Activated T-helper 2 cell treated with anti-CD3 and anti-CD28 coated beads, Interferon-gamma antibody, Interleukin-2, Interleukin-4, amounts not matched to agents 10 μg/mL and 5 μg/mL and 100 μg/mL, durations not matched to agents 14 hours and 24 hours and 36 hours (primary cell): ENCODE measurements at regions not wholly inside any gene's neighbourhood (a gene's known extent, or its start where the extent isn't known, plus 50 kb on each side); places are given as distances from the start of the nearest gene placed in this dataset.

Experiments
- DNase-seq: peaks from one replicate; pipeline ENCODE4 v3.0.0; 2021; ENCODE audit warnings: low spot score
- H3K27ac Mint-ChIP-seq: one replicate; pipeline ENCODE4 v1.8.0; 2021; ENCODE audit warnings: mixed read lengths
- H3K27me3 Mint-ChIP-seq: one replicate; pipeline ENCODE4 v1.8.0; 2021; ENCODE audit warnings: low read depth, mixed read lengths
- H3K36me3 Mint-ChIP-seq: one replicate; pipeline ENCODE4 v1.8.0; 2021; ENCODE audit warnings: low read depth, mixed read lengths
- H3K4me1 Mint-ChIP-seq: one replicate; pipeline ENCODE4 v1.8.0; 2021; ENCODE audit warnings: low read depth, mixed read lengths
- H3K4me3 Mint-ChIP-seq: one replicate; pipeline ENCODE4 v1.8.0; 2021; ENCODE audit warnings: low read depth, mild to moderate bottlenecking, moderate library complexity, mixed read lengths
- H3K9me3 Mint-ChIP-seq: one replicate; pipeline ENCODE4 v1.8.0; 2021; ENCODE audit warnings: mixed read lengths
- intact Hi-C: fragments of 100-400 bp; cut with micrococcal nuclease; formaldehyde crosslinking; loops from one replicate; pipeline ENCODE4 v1.15.1; 2023

DNA sequence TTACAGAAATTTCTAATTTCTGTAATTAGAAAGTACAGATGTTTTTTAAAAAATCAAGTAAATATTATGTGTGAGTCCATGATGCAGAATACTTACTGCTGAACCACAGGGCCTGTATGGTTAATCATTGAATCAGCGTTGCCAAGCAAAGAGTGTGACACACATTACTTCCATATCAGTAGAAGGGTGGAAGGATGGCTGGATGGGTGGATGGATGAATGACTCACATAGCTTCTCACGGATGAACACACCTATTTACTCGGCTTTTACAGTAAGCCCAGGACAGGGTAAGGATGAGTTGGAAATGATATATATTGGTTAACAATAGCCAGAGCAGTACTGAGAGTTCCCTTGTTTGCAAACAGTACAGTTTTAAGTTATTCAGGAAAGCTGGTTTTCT lies 495.9 kb upstream of the RBFOX1 start:
- no peaks in the 10 kb centered on the region for H3K4me1 Mint-ChIP-seq
- no peak for DNase-seq
- no peak overlapping the region for H3K4me3 Mint-ChIP-seq
- H3K36me3 Mint-ChIP-seq, result no peaks in the 10 kb centered on the region
- intact Hi-C loops, result no loop called here
- H3K9me3 Mint-ChIP-seq, result peaks cover 52% of the 10 kb centered on the region
- H3K27me3 Mint-ChIP-seq, result no peaks in the 10 kb centered on the region
- no peak overlapping the region for H3K27ac Mint-ChIP-seq

DNA sequence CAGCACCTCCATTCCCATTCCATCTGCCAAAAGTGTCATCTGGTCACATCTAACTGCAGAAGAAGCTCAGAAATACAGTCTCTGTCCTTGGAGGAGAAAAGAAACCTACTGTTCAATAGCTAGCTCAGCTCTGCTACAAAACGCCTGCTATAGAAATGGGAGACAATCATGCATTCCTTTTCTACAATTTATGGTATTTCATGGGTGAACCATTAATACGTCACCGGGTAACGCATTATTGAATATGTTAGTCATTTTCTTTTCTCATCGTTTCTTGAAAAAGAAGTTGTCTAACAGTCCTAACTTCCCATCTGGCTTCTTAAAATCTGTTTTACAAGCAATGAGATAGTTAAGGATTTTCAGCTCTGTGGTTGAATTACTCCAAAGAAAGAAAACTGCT lies 496.7 kb upstream of the RBFOX1 start:
- no peaks in the 10 kb centered on the region for H3K27me3 Mint-ChIP-seq
- intact Hi-C loops, result no loop called here
- H3K4me3 Mint-ChIP-seq, result no peak overlapping the region
- H3K9me3 Mint-ChIP-seq, result peaks cover 53% of the 10 kb centered on the region
- no peaks in the 10 kb centered on the region for H3K4me1 Mint-ChIP-seq
- H3K36me3 Mint-ChIP-seq, result no peaks in the 10 kb centered on the region
- DNase-seq, result no peak
- no peak overlapping the region for H3K27ac Mint-ChIP-seq

DNA sequence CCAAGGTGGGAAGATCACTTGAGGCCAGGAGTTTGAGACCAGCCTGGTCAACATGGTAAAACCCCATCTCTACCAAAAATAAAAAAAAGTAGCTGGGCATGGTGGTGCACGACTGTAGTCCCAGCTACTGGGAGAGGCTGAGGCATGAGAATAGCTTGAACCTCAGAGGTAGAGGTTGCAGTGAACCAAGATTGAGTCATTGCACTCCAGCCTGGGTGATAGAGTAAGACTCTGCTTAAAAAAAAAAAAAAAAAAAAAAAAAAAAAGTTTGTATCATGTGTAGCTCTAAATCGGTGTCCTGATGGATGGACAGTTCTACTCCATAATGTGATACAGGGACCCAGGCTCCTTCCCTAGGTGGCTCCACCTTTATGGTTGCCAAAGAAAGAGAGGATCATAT lies 497.1 kb upstream of the RBFOX1 start:
- intact Hi-C loops, result no loop called here
- peaks cover 57% of the 10 kb centered on the region for H3K9me3 Mint-ChIP-seq

DNA sequence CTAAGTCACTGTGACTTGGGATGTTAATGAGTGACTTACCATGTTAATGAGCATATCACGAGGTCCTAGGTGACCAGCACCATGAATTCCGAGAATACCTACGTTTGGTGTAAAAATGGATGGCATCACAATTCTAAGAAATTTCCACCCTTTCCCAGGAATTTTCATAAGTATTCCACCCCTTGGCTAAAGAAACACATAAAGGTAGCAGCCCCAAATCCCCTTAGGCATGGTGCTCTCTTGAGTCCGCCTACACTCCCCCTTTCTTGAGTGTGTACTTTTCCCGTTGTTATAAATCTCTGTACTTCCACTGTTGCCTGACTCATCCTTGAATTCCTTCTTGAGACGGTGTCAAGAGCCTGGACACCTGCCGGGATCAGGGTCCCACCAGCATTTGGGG lies 504.0 kb upstream of the RBFOX1 start:
- Mint-ChIP-seq H3K9me3 (peaks cover 63% of the 10 kb centered on the region), H3K4me3 (no peak overlapping the region), H3K27ac (no peak overlapping the region), H3K4me1 (no peaks in the 10 kb centered on the region), H3K27me3 (no peaks in the 10 kb centered on the region), H3K36me3 (no peaks in the 10 kb centered on the region)
- no peak for DNase-seq
- intact Hi-C loops, result no loop called here

More for the DNA sequence above, 497.1 kb upstream of the RBFOX1 start:
- Mint-ChIP-seq H3K27me3 (no peaks in the 10 kb centered on the region), H3K36me3 (no peaks in the 10 kb centered on the region), H3K4me3 (no peak overlapping the region), H3K27ac (no peak overlapping the region), H3K4me1 (no peaks in the 10 kb centered on the region)
- no peak for DNase-seq

DNA sequence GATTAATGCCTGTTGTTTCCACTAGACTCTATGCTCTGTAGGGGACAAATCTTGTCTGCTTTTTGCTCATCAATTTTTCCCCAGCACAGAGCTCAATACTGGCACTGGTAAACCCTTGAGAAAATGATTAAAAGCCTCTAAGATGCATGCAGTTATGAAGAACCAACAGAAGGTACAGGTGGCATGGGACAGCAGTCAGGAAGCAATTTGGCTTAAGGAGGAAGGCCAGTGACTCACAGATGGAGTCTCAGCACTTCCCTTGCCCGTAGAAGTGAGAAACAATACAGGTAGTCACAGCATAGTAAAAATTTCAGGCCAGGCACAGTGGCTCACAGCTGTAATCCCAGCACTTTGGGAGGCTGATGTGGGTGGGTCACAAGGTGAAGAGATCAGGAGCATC lies 504.7 kb upstream of the RBFOX1 start:
- Mint-ChIP-seq H3K27me3 (no peaks in the 10 kb centered on the region), H3K9me3 (peaks cover 63% of the 10 kb centered on the region), H3K4me1 (no peaks in the 10 kb centered on the region), H3K4me3 (no peak overlapping the region), H3K27ac (no peak overlapping the region), H3K36me3 (no peaks in the 10 kb centered on the region)
- intact Hi-C loops, result no loop called here
- no peak for DNase-seq

DNA sequence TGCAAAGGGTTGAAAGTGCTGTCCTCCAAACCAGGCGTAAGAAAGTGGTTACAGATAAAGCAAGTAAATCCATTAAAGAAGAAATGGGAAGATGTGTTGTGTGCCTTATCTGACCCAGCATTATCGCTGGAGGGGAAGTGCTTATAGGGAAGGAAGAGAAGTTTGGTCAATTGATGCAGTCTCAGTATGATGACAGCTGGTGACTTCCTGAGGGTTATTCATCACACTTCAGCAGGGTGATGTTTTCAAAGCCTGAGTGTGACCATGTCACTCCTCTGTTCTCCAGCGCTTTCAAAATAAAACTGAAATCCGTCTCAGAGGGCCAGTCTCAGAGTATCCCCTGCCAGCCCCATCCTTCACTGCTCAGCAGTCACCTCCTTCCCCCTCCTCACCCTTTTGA lies 505.4 kb upstream of the RBFOX1 start:
- H3K9me3 Mint-ChIP-seq, result peaks cover 60% of the 10 kb centered on the region
- intact Hi-C loops, result no loop called here
- DNase-seq, result no peak
- H3K36me3 Mint-ChIP-seq, result no peaks in the 10 kb centered on the region
- H3K4me3 Mint-ChIP-seq, result no peak overlapping the region
- no peaks in the 10 kb centered on the region for H3K4me1 Mint-ChIP-seq
- H3K27ac Mint-ChIP-seq, result no peak overlapping the region
- H3K27me3 Mint-ChIP-seq, result no peaks in the 10 kb centered on the region

DNA sequence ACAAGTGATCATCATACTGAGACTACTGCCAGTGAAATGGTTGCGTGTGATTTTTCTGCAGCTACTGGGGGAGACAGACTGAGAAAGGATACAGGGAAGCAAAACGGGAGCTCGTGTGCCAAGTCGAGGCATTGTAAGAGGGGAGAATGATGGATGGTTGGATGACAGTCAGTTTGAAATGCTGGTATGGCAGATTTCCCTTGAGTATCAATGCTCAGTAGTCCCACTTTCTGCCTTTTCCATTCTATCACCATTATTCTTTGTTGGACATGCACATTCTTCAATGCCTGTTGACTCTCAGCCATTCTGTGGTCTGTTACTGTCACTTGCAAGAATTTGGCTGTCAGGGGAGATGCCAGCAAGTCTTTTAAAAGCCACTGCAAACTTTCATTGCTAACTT lies 510.6 kb upstream of the RBFOX1 start:
- no peak overlapping the region for H3K4me3 Mint-ChIP-seq
- H3K27ac Mint-ChIP-seq, result no peak overlapping the region
- no peaks in the 10 kb centered on the region for H3K27me3 Mint-ChIP-seq
- no peak for DNase-seq
- intact Hi-C loops, result no loop called here
- no peaks in the 10 kb centered on the region for H3K4me1 Mint-ChIP-seq
- H3K9me3 Mint-ChIP-seq, result peaks cover 56% of the 10 kb centered on the region
- no peaks in the 10 kb centered on the region for H3K36me3 Mint-ChIP-seq

DNA sequence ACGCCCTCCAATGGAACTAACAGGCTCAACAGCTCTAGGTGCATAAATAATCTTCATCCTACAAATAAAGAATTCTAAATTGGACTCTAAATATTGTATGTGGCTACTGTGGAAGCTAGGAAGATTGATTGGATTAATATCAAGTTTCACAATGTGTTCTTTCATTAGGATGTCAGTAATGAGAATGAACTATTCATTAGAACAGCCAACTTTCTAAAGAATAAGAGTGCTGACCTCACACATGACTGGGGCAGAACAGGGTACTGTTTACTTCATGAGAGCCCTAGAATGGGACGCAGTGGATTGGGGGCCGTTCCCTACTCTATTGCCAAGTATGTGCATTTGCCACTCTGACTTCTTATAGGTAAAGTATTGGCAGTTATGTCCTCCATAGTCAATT lies 528.2 kb upstream of the RBFOX1 start:
- H3K36me3 Mint-ChIP-seq, result no peaks in the 10 kb centered on the region
- H3K4me3 Mint-ChIP-seq, result no peak overlapping the region
- H3K27ac Mint-ChIP-seq, result no peak overlapping the region
- H3K27me3 Mint-ChIP-seq, result no peaks in the 10 kb centered on the region
- intact Hi-C loops, result no loop called here
- no peak for DNase-seq
- H3K4me1 Mint-ChIP-seq, result no peaks in the 10 kb centered on the region
- peaks cover 46% of the 10 kb centered on the region for H3K9me3 Mint-ChIP-seq

DNA sequence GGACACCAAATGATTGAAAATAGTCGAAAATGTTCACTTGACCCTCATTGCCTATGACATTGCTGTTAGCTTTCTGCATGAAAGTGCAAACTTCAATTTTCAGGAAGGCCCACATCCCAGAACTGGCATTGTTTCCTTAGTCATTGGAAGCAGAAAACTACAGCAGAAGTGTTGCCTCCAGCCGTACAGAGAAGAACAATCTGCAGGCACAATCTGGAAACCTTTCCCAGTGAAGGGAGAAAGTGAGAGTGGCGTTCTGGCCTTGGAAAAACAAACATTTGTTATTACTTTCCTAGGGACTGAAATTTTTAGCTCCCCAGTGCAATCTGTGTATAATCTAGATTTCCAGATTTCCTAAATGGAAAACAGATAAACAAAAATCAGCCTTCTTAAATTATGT lies 529.5 kb upstream of the RBFOX1 start:
- intact Hi-C loops, result no loop called here

DNA sequence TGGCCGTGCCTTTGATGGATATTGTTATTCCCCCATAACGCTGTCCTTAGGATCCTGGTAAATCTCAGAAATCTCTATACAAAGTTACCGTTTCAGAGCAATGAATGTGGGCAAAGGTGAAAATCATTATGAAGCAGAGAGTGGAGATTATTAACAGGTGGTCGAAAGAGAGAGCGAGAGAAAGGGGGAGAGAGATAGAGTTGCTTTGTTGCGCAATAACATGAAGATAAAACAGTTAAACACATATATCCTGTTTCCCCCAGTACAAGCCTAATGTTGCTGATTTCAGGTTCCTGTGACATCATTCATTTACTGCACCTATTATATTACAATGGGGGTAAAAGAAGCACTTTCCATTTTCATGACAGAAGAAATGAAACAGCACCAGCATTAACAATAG lies 535.4 kb upstream of the RBFOX1 start:
- Mint-ChIP-seq H3K4me1 (no peaks in the 10 kb centered on the region), H3K9me3 (peaks cover 72% of the 10 kb centered on the region), H3K36me3 (no peaks in the 10 kb centered on the region), H3K4me3 (no peak overlapping the region), H3K27me3 (no peaks in the 10 kb centered on the region), H3K27ac (no peak overlapping the region)
- intact Hi-C loops, result no loop called here
- no peak for DNase-seq

More for the DNA sequence above, 529.5 kb upstream of the RBFOX1 start:
- H3K27me3 Mint-ChIP-seq, result no peaks in the 10 kb centered on the region
- DNase-seq, result no peak
- no peaks in the 10 kb centered on the region for H3K36me3 Mint-ChIP-seq
- no peak overlapping the region for H3K4me3 Mint-ChIP-seq
- H3K9me3 Mint-ChIP-seq, result peaks cover 56% of the 10 kb centered on the region
- no peaks in the 10 kb centered on the region for H3K4me1 Mint-ChIP-seq
- no peak overlapping the region for H3K27ac Mint-ChIP-seq

DNA sequence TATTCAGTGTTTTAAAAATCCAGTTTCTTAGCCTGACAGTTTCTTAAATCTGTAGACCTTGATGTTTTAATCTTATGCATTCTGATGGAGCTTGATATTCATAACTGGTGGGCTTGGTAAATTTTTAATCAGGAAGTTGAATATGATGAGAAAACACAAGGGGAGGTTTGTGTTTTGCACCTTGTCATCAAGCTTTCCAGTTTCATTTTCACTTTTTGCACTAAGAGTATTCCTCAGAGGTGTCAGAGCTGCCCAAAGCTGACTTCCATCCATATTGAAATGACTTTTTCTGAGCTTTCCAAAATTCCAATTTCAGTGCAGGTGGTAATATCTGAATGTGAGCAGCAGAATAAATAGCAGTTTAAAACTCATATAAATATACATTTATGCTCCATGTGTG lies 555.0 kb upstream of the RBFOX1 start:
- H3K4me1 Mint-ChIP-seq, result no peaks in the 10 kb centered on the region
- DNase-seq, result no peak
- intact Hi-C loops, result no loop called here
- H3K4me3 Mint-ChIP-seq, result no peak overlapping the region
- H3K36me3 Mint-ChIP-seq, result no peaks in the 10 kb centered on the region
- no peak overlapping the region for H3K27ac Mint-ChIP-seq
- H3K9me3 Mint-ChIP-seq, result peaks cover 20% of the 10 kb centered on the region
- no peaks in the 10 kb centered on the region for H3K27me3 Mint-ChIP-seq

DNA sequence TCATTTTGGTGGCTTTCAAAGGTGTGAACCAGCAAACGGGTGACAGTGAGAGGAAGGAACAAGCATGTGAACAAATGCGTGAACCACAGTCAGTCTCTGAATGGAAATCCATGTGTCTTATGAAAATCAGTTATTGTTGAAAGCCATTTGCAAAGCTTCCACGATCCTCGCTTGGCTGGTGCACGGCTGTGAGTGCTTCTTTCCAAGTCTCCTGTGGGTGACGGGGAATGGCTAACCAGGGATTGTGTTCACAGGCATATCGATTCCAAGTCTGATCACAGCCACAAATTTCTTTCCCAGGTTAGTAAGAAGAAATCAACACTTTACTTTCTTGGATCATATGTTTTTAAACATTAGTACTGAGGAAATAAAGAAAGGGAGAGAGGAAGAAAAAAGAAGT lies 556.9 kb upstream of the RBFOX1 start:
- Mint-ChIP-seq H3K9me3 (peaks cover 6% of the 10 kb centered on the region), H3K4me1 (no peaks in the 10 kb centered on the region), H3K27ac (no peak overlapping the region), H3K4me3 (no peak overlapping the region), H3K27me3 (no peaks in the 10 kb centered on the region), H3K36me3 (no peaks in the 10 kb centered on the region)
- intact Hi-C loops, result no loop called here
- DNase-seq, result no peak

DNA sequence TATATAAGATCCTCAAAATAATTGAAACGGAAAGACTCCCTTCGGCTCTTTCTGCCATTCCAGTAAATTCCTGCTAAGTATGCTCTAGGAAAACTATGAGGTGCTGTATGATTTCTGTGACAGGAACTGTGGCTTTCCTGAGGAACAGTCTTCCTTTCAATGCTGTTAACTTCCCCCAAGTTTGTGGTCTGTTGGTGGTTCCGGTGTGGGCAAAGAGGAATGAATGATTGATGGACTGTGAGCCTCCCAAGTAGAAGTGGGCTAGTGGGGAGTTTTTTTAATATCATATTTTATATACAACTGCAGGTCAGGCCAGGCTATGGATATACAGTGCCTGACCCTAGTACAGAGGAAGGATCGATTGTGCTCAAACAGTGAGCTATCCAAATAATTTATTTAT lies 560.7 kb upstream of the RBFOX1 start:
- no peaks in the 10 kb centered on the region for H3K4me1 Mint-ChIP-seq
- H3K27me3 Mint-ChIP-seq, result no peaks in the 10 kb centered on the region
- intact Hi-C loops, result no loop called here
- H3K4me3 Mint-ChIP-seq, result no peak overlapping the region
- peaks cover 19% of the 10 kb centered on the region for H3K9me3 Mint-ChIP-seq
- no peak overlapping the region for H3K27ac Mint-ChIP-seq
- H3K36me3 Mint-ChIP-seq, result no peaks in the 10 kb centered on the region
- no peak for DNase-seq

DNA sequence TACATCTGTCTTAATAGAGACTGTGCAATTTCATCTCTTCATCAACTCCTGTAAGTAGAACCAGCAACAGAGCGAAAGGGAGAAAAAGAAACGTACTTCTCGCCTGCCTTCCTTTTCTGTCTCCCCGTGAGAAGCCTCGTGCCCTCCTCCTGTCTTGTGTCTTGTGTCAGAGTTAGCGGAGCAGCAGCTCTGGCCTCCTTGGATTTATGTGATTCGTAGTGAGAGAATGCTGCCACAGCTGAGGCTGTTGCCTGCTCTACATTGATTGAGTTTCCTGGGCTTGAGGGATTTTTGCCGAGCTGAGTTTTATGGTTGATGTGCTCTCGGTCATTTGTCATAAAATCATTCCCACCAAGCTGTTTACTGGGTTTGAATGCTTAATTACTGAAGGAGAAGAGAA lies 579.1 kb upstream of the RBFOX1 start:
- H3K4me1 Mint-ChIP-seq, result no peaks in the 10 kb centered on the region
- DNase-seq, result no peak
- intact Hi-C loops, result no loop called here
- H3K4me3 Mint-ChIP-seq, result no peak overlapping the region
- no peak overlapping the region for H3K27ac Mint-ChIP-seq
- peaks cover 38% of the 10 kb centered on the region for H3K9me3 Mint-ChIP-seq
- no peaks in the 10 kb centered on the region for H3K27me3 Mint-ChIP-seq
- no peaks in the 10 kb centered on the region for H3K36me3 Mint-ChIP-seq
